GM23248 (cell line): ENCODE measurements at regions not wholly inside any gene's neighbourhood (a gene's known extent, or its start where the extent isn't known, plus 50 kb on each side); places are given as distances from the start of the nearest gene placed in this dataset.

Experiments used
- EZH2 ChIP-seq: fragments of 200-600 bp; sonication (generic); IDR thresholded peaks from 2 replicates; pipeline ENCODE4 v1.6.1; 2018; ENCODE audit warnings: antibody characterized with exemption, mild to moderate bottlenecking; ENCODE audit not compliant: insufficient read depth, poor library complexity, severe bottlenecking
- EZH2phosphoT487 ChIP-seq: fragments of 200-600 bp; sonication (generic); IDR thresholded peaks from 2 replicates; pipeline ENCODE4 v1.6.1; 2018; ENCODE audit warnings: antibody characterized with exemption, moderate library complexity, mild to moderate bottlenecking, low read depth; ENCODE audit not compliant: insufficient read depth

DNA sequence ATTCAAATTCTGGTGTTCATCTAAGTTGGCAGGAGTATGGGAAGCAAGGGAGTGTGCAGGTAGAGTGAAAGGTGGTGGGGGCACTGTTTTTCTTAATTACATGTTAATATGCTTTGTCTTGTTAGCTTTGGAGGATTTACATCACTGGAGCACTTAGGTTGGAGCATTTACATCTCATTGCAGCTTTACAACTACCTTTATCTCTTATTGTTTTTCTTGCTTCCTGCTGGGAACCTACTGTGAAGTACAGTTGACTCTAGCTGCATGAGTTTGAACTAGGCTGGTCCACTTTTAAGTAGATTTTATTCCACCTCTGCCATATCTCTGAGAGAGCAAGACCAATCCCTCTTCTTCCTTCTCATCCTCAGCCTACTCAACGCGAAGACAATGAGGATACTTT, 554.8 kb upstream of the B3GALT2 start:
- TF ChIP-seq EZH2 (no peak), EZH2phosphoT487 (no peak)
